ENCODE measurements at regions not wholly inside any gene's neighbourhood (a gene's known extent, or its start where the extent isn't known, plus 50 kb on each side); places are given as distances from the start of the nearest gene placed in this dataset.

GRCh38 chr2:37752766-37753165 is 81.3 kb upstream of the CDC42EP3 start:
- Histone ChIP-seq H4K5ac (ENCODE audit: insufficient read length, low read depth, low read length) (no peak overlapping the region), H2BK120ac (ENCODE audit: low read depth, low read length, poor library complexity, severe bottlenecking) (no peak overlapping the region), H3K79me2 (ENCODE audit: insufficient read depth, low read length) (no peaks in the 10 kb centered on the region), H4K8ac (replicated peaks; ENCODE audit: insufficient read length, low read depth, low read length) (no peak overlapping the region), H3K18ac (ENCODE audit: insufficient read length, low read depth, low read length) (no peak overlapping the region), H3K27me3 (ENCODE audit: insufficient read depth, low read length) (no peaks in the 10 kb centered on the region), H3K56ac (ENCODE audit: insufficient read length, low read depth, low read length) (no peak overlapping the region), H2BK5ac (ENCODE audit: insufficient read length, low read length) (no peak overlapping the region), H3K79me1 (ENCODE audit: insufficient read depth, low read depth, low read length, poor library complexity, severe bottlenecking) (no peaks in the 10 kb centered on the region), H3T11ph (ENCODE audit: low read length) (no peak overlapping the region), H4K20me1 (ENCODE audit: control insufficient read depth, insufficient read depth, insufficient read length) (no peaks in the 10 kb centered on the region), H3K4ac (ENCODE audit: low read depth, low read length) (no peak overlapping the region), H2AK5ac (ENCODE audit: insufficient read length, low read length) (no peak overlapping the region), H3K4me2 (ENCODE audit: insufficient read depth, insufficient read length, low read length) (no peak overlapping the region), H3K4me1 (ENCODE audit: insufficient read depth, low read length) (no peaks in the 10 kb centered on the region), H3K23me2 (ENCODE audit: insufficient read length, low read depth, low read length, poor library complexity, severe bottlenecking) (no peaks in the 10 kb centered on the region), H3K14ac (ENCODE audit: insufficient read depth, low read length) (no peak overlapping the region), H2BK20ac (ENCODE audit: low read depth, low read length, poor library complexity, severe bottlenecking) (no peak overlapping the region), H3K9me3 (ENCODE audit: control insufficient read depth, low read depth, low read length) (no peaks in the 10 kb centered on the region), H3K9ac (ENCODE audit: extremely low read depth, insufficient read length, low read length) (no peak overlapping the region), H2BK12ac (ENCODE audit: insufficient read length, low read depth, low read length) (no peak overlapping the region), H2BK15ac (ENCODE audit: low read depth, low read length) (no peak overlapping the region), H4K91ac (ENCODE audit: insufficient read length, low read depth, low read length) (no peak overlapping the region), H3K23ac (ENCODE audit: insufficient read length, low read depth, low read length) (no peak overlapping the region), H3K27ac (ENCODE audit: insufficient read length, low read depth, low read length) (no peak overlapping the region), H2AFZ (ENCODE audit: low read length) (no peak overlapping the region)
- DNase-seq = no peak
- Mint-ChIP-seq H3K27me3 (ENCODE audit: low read depth) (no peaks in the 10 kb centered on the region), H3K36me3 (ENCODE audit: insufficient read depth in 1 of 3, low read depth in 3 of 3) (no peaks in the 10 kb centered on the region), H3K27ac (no peak overlapping the region), H3K4me3 (no peak overlapping the region), H3K4me1 (no peaks in the 10 kb centered on the region), H3K9me3 (no peaks in the 10 kb centered on the region)
- no CpG with 5 or more reads among the region's 4 CpGs for WGBS (ENCODE audit: extremely low coverage, insufficient read length, low lambda C conversion rate)
- no peak for TF ChIP-seq CTCF (conservative IDR thresholded peaks at IDR 0.05)
